A673 (cell line): ENCODE measurements at regions not wholly inside any gene's neighbourhood (a gene's known extent, or its start where the extent isn't known, plus 50 kb on each side); places are given as distances from the start of the nearest gene placed in this dataset.

ENCODE experiments used
- BruUV-seq: library from RNA; stranded (reverse); fragments of 400-500 nt; replicated peaks from 2 replicates; lab custom pipeline; 2021; lab: Mats Ljungman, UMichigan
- CTCF ChIA-PET: fragments of 300-600 bp; sonication (Branson Sonifier 250); formaldehyde crosslinking; loops from one replicate; lab custom pipeline; 2022; ENCODE audit warnings: antibody characterized with exemption; lab: Charles Lee
- POLR2A ChIA-PET: fragments of 300-600 bp; sonication (Branson Sonifier 250); formaldehyde crosslinking; loops from one replicate; lab custom pipeline; 2022; ENCODE audit warnings: antibody characterized with exemption; ENCODE audit not compliant: low non-redundant PET; lab: Charles Lee
- DNase-seq: peaks from one replicate; pipeline ENCODE4 v3.0.0-alpha.2; 2015; ENCODE audit warnings: low spot score
- H3K27ac ChIP-seq: fragments of 200-600 bp; sonication (generic); 2 replicates; pipeline ENCODE4 v1.5.1; 2016; ENCODE audit warnings: mixed run types, low read depth, mild to moderate bottlenecking, mixed read lengths, antibody characterized with exemption, low read length; ENCODE audit not compliant: poor library complexity, severe bottlenecking
- H3K27me3 ChIP-seq: fragments of 200-600 bp; sonication (generic); replicated peaks from 2 replicates; pipeline ENCODE4 v1.6.1; 2017; ENCODE audit warnings: mixed run types, low read depth, mild to moderate bottlenecking, mixed read lengths, antibody characterized with exemption, low read length; ENCODE audit not compliant: insufficient read depth, poor library complexity
- H3K36me3 ChIP-seq: fragments of 200-600 bp; sonication (generic); 2 replicates; pipeline ENCODE4 v1.6.1; 2016; ENCODE audit warnings: mixed run types, mild to moderate bottlenecking, mixed read lengths, antibody characterized with exemption, low read length; ENCODE audit not compliant: insufficient read depth, poor library complexity, severe bottlenecking
- H3K4me1 ChIP-seq: fragments of 200-600 bp; sonication (generic); 2 replicates; pipeline ENCODE4 v1.6.1; 2017; ENCODE audit warnings: mixed run types, mild to moderate bottlenecking, mixed read lengths, antibody characterized with exemption, low read length; ENCODE audit not compliant: insufficient read depth, poor library complexity, severe bottlenecking
- H3K4me3 ChIP-seq: fragments of 200-600 bp; sonication (generic); 2 replicates; pipeline ENCODE4 v1.5.1; 2016; ENCODE audit warnings: low read depth, mixed run types, mild to moderate bottlenecking, mixed read lengths, low read length; ENCODE audit not compliant: poor library complexity, severe bottlenecking
- H3K9me3 ChIP-seq: fragments of 200-600 bp; sonication (generic); 2 replicates; pipeline ENCODE4 v1.6.1; 2016; ENCODE audit warnings: mixed run types, low read depth, mild to moderate bottlenecking, mixed read lengths, antibody characterized with exemption, low read length; ENCODE audit not compliant: poor library complexity, severe bottlenecking
- EZH2 ChIP-seq: fragments of 200-600 bp; sonication (generic); IDR thresholded peaks from 2 replicates; pipeline ENCODE4 v1.6.1; 2017; ENCODE audit warnings: borderline replicate concordance, low read depth, mild to moderate bottlenecking, mixed read lengths, antibody characterized with exemption, low read length; ENCODE audit not compliant: poor library complexity, severe bottlenecking
- intact Hi-C: fragments of 100-400 bp; cut with micrococcal nuclease; formaldehyde crosslinking; loops from one replicate; pipeline ENCODE4 v1.10.0; 2022; ENCODE audit not compliant: unreplicated experiment
- TF ChIP-seq, protein P1 (sequence below): fragments of 300-800, 200-600 bp; sonication (generic); conservative IDR thresholded peaks from 2 replicates; pipeline ENCODE4 v1.5.1; 2017; ENCODE audit warnings: low read depth, mild to moderate bottlenecking, antibody characterized with exemption, low read length, moderate library complexity, mixed read lengths

GRCh38 chr3:64885055-64885454, 197.3 kb upstream of the ADAMTS9 start:
- POLR2A ChIA-PET, result no interaction called here
- H3K36me3 ChIP-seq, result no peaks in the 10 kb centered on the region
- no peaks in the 10 kb centered on the region for H3K4me1 ChIP-seq
- BruUV-seq, result no TSS peak
- DNase-seq, result no peak
- no peaks in the 10 kb centered on the region for H3K9me3 ChIP-seq
- CTCF ChIA-PET, result no interaction called here
- TF ChIP-seq, protein P1, sequence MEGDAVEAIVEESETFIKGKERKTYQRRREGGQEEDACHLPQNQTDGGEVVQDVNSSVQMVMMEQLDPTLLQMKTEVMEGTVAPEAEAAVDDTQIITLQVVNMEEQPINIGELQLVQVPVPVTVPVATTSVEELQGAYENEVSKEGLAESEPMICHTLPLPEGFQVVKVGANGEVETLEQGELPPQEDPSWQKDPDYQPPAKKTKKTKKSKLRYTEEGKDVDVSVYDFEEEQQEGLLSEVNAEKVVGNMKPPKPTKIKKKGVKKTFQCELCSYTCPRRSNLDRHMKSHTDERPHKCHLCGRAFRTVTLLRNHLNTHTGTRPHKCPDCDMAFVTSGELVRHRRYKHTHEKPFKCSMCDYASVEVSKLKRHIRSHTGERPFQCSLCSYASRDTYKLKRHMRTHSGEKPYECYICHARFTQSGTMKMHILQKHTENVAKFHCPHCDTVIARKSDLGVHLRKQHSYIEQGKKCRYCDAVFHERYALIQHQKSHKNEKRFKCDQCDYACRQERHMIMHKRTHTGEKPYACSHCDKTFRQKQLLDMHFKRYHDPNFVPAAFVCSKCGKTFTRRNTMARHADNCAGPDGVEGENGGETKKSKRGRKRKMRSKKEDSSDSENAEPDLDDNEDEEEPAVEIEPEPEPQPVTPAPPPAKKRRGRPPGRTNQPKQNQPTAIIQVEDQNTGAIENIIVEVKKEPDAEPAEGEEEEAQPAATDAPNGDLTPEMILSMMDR, result no peak
- no peak for TF ChIP-seq EZH2
- intact Hi-C loops, result no loop called here
- H3K4me3 ChIP-seq, result no peak overlapping the region
- no peaks in the 10 kb centered on the region for H3K27me3 ChIP-seq
- H3K27ac ChIP-seq, result no peak overlapping the region

DNA sequence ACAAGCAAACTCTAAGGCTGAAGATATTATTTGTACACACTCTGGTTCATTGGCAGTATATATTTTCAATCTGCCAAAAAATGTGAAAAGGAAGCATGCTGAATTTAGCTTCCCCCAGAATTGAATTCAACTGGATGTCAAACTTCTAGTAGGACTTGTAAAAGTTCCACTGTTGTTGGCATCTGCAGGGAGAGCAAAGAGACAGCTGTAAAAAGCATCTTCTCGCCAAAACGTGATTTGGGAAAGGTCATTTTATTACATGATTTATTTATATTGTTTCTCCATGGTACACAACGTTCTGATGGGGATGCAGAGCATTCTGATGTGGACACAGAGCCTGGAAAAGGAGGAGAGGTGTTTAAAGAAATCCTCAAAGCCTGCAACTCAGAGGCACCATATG, 196.7 kb upstream of the ADAMTS9 start:
- Histone ChIP-seq H3K9me3 (no peaks in the 10 kb centered on the region), H3K27ac (no peak overlapping the region), H3K4me3 (no peak overlapping the region), H3K27me3 (no peaks in the 10 kb centered on the region), H3K36me3 (no peaks in the 10 kb centered on the region), H3K4me1 (no peaks in the 10 kb centered on the region)
- CTCF ChIA-PET, result no interaction called here
- no peak for DNase-seq
- intact Hi-C loops, result no loop called here
- TF ChIP-seq, protein P1, result no peak
- TF ChIP-seq EZH2, result no peak
- no TSS peak for BruUV-seq
- POLR2A ChIA-PET, result no interaction called here

DNA sequence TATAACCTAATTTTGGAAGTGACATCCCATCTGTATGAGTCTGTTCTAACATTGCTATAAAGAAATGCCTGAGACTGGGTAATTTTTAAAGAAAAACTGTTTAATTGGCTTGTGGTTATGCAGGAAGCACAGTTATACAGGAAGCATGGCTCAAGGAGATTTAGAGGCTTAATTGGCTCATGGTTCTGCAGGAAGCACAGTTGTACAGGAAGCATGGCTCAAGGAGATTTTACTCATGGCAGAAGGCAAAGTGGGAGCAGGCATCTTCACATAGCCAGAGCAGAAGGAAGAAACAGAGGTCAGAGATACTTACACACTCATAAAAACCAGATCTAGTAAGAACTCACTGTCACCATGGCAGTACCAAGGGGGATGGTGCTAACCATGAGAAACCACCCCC, 193.1 kb upstream of the ADAMTS9 start:
- no peaks in the 10 kb centered on the region for H3K36me3 ChIP-seq
- intact Hi-C loops, result no loop called here
- H3K27ac ChIP-seq, result no peak overlapping the region
- H3K4me3 ChIP-seq, result no peak overlapping the region
- no peaks in the 10 kb centered on the region for H3K27me3 ChIP-seq
- CTCF ChIA-PET, result no interaction called here
- DNase-seq, result peak; percentile 64
- H3K4me1 ChIP-seq, result no peaks in the 10 kb centered on the region
- POLR2A ChIA-PET, result no interaction called here
- no peaks in the 10 kb centered on the region for H3K9me3 ChIP-seq
- no TSS peak for BruUV-seq
- no peak for TF ChIP-seq EZH2
- TF ChIP-seq, protein P1, result no peak
